ENCODE measurements at regions not wholly inside any gene's neighbourhood (a gene's known extent, or its start where the extent isn't known, plus 50 kb on each side); places are given as distances from the start of the nearest gene placed in this dataset.

DNA sequence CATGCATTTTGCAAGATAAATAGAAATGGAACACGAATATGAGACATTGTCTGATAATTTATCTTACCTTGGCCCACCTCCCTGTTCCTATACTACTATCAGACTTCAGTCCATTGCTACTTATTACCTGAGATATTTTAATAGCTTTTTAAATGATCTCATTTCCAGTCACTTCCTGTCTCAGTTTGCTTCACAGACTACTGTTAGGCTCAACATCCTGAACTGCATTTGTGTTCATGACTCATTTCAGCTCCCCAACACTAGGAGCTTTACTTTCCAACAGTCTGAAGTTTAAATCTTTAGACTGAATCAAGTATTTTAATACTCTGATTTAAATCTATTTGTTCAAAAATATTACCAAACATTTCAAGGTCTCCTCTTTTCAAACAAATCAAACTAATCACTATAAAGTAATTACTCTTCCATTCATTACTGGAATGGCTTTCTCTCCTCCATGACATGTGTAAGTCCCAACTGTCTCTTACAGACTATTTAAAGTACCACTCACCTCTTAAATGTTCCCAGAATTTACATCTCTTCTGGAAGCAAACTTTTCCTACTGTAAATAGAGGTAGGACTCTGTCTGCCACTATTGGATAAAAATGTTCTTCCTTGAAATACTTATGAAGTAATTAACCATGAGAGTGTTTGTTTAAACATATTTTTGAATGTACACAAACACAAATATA, 1277.6 kb downstream of the ZPLD1 start:
- DNase-seq = no peak
- Mint-ChIP-seq H3K9me3 (ENCODE audit: low read depth) (peaks cover 4% of the 10 kb centered on the region), H3K27ac (no peak overlapping the region), H3K4me3 (no peak overlapping the region), H3K4me1 (no peaks in the 10 kb centered on the region), H3K27me3 (no peaks in the 10 kb centered on the region), H3K36me3 (ENCODE audit: low read depth) (no peaks in the 10 kb centered on the region)
- intact Hi-C loops (cut with DNase I, micrococcal nuclease) = no loop called here
- ATAC-seq = no peak
- CTCF ChIA-PET = no interaction called here
- POLR2A ChIA-PET = no interaction called here

DNA sequence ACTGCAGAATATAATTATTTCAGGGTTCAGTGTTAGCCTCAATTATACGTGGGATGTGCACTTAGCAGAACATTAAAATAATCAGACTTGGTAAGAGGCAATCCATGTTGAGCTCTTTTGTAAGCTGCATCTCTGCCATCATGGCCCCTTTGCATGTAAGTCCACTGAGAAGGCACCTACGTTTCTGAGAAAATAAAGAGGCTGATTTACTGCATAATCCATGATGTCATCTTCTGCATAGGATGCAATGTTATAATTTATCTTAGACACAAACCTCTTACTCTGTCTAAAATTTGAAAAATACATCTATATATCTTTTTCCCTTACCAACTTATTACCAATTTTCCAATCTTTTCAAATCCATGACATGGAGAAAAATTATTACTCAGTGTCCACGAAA, 1294.7 kb downstream of the ZPLD1 start:
- H3K4me1 Mint-ChIP-seq = no peaks in the 10 kb centered on the region
- ChIA-PET CTCF (no interaction called here), POLR2A (no interaction called here)
- ATAC-seq = no peak
- H3K27me3 Mint-ChIP-seq = no peaks in the 10 kb centered on the region
- H3K36me3 Mint-ChIP-seq (ENCODE audit: low read depth) = no peaks in the 10 kb centered on the region
- intact Hi-C loops (cut with DNase I, micrococcal nuclease) = no loop called here
- peaks cover 2% of the 10 kb centered on the region for H3K9me3 Mint-ChIP-seq (ENCODE audit: low read depth)
- H3K4me3 Mint-ChIP-seq = no peak overlapping the region
- H3K27ac Mint-ChIP-seq = no peak overlapping the region
- no peak for DNase-seq

DNA sequence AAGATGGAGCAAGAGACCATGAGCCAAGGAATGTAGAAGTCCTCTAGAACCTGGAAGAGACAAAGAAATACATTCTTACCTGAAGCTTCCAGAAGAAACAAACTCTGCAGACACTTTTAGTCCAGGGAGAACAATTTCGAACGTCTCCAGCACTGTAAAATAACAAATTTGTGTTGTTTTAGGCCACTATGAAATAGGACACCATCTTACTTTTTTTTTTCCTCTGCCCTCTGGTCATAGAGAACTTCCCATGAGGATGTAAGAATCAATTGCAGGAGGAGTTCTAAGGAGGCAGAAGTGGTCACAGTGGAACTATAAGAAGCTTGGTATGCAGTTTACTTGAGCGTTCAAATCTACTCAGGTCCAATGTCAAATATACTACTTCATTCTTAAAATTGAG, 1295.9 kb downstream of the ZPLD1 start:
- intact Hi-C loops (cut with DNase I, micrococcal nuclease) = no loop called here

DNA sequence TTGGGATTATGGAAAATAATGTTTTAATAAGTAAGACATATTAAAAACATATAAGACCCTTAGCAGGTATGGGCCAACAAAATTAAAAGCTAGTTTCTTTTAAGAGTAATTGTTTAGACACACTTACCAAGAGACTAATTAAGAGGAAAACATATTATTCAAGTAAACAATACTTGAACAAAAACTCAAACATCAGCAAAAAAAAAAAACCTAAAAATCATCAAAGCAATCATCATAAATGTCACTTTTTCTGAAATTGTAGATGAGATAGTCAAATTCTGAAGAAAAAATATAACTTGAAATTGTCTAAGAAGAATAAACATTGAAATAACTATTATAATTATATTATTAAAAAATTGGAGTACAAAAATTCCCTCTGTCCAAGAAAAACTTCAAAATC, 1318.2 kb downstream of the ZPLD1 start:
- CTCF ChIA-PET = no interaction called here
- POLR2A ChIA-PET = no interaction called here
- Mint-ChIP-seq H3K27ac (no peak overlapping the region), H3K4me3 (no peak overlapping the region), H3K27me3 (no peaks in the 10 kb centered on the region), H3K36me3 (ENCODE audit: low read depth) (no peaks in the 10 kb centered on the region), H3K9me3 (ENCODE audit: low read depth) (no peaks in the 10 kb centered on the region), H3K4me1 (no peaks in the 10 kb centered on the region)
- intact Hi-C loops (cut with DNase I, micrococcal nuclease) = no loop called here
- ATAC-seq (no peak), DNase-seq (no peak)

More for the DNA sequence above, 1295.9 kb downstream of the ZPLD1 start:
- Mint-ChIP-seq H3K4me1 (no peaks in the 10 kb centered on the region), H3K4me3 (no peak overlapping the region), H3K27ac (no peak overlapping the region), H3K9me3 (ENCODE audit: low read depth) (no peaks in the 10 kb centered on the region), H3K36me3 (ENCODE audit: low read depth) (no peaks in the 10 kb centered on the region), H3K27me3 (no peaks in the 10 kb centered on the region)
- CTCF ChIA-PET = no interaction called here
- no peak for ATAC-seq
- no peak for DNase-seq
- POLR2A ChIA-PET = no interaction called here

DNA sequence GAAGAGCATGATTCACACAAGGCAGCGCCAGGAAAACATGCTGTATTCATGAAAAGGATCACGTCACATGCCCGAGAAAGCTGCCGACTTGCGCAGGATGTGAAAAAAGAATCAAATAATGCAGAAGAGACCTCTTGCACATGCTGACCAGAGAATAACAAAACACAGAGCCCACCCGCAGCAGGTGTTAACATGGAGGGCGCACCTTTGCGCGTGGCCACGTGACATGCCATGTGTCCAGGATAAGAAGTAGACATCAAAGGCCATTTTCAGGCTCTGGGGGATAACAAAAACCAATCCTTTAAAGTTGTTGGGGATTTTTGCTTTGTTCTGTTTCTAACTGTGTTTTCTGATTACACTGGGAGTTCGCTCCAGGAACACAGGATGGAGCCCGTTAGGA, 1332.8 kb downstream of the ZPLD1 start:
- DNase-seq (no peak), ATAC-seq (no peak)
- no peak overlapping the region for H3K4me3 Mint-ChIP-seq
- H3K27ac Mint-ChIP-seq = no peak overlapping the region
- CTCF ChIA-PET = no interaction called here
- intact Hi-C loops (cut with DNase I, micrococcal nuclease) = no loop called here
- POLR2A ChIA-PET = no interaction called here
- H3K36me3 Mint-ChIP-seq (ENCODE audit: low read depth) = no peaks in the 10 kb centered on the region
- peaks cover 5% of the 10 kb centered on the region for H3K9me3 Mint-ChIP-seq (ENCODE audit: low read depth)
- H3K4me1 Mint-ChIP-seq = no peaks in the 10 kb centered on the region
- no peaks in the 10 kb centered on the region for H3K27me3 Mint-ChIP-seq

DNA sequence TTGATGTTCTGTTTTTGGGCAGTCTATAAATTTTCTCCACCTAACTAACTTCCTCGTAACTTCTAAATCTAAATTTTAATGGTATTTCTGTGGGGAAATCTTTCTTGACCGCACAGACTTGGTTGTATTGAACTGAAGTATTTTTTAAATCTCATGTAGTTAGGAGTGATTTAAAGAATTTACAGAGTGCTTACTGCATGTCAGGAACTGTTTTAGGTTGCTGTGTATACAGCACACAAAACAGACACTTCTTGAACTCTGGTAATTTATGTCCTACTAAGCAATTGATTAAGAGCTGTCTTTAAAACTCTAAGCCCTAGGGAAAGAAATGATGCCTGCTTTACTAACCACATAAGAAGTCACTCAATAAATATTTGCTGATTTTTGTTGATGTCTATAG, 1350.2 kb downstream of the ZPLD1 start:
- H3K4me1 Mint-ChIP-seq = no peaks in the 10 kb centered on the region
- H3K27ac Mint-ChIP-seq = no peak overlapping the region
- ATAC-seq (no peak), DNase-seq (no peak)
- POLR2A ChIA-PET = no interaction called here
- no peaks in the 10 kb centered on the region for H3K27me3 Mint-ChIP-seq
- no peak overlapping the region for H3K4me3 Mint-ChIP-seq
- intact Hi-C loops (cut with DNase I, micrococcal nuclease) = no loop called here
- H3K9me3 Mint-ChIP-seq (ENCODE audit: low read depth) = no peaks in the 10 kb centered on the region
- H3K36me3 Mint-ChIP-seq (ENCODE audit: low read depth) = no peaks in the 10 kb centered on the region
- CTCF ChIA-PET = no interaction called here

DNA sequence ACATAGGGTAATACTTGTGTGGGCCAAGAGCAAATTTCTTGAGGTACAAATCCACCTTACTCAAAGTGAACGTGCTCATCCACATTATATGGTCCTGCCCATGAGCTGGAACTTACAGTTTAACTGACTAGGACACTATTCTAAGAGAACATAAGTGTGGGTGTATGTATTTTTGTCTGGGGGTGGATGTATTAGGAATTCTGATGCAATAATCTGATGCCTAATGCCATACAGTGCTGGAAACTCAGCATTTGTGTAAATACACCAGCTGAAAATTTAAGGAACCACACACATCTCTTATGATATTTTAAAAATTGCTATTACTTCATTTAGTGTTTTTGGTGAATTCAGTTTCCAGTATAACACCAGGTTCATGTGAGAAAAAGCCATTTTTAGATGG, 1350.7 kb downstream of the ZPLD1 start:
- CTCF ChIA-PET = no interaction called here
- no peaks in the 10 kb centered on the region for H3K36me3 Mint-ChIP-seq (ENCODE audit: low read depth)
- DNase-seq (no peak), ATAC-seq (no peak)
- no peaks in the 10 kb centered on the region for H3K27me3 Mint-ChIP-seq
- POLR2A ChIA-PET = no interaction called here
- no peak overlapping the region for H3K27ac Mint-ChIP-seq
- H3K9me3 Mint-ChIP-seq (ENCODE audit: low read depth) = no peaks in the 10 kb centered on the region
- no peaks in the 10 kb centered on the region for H3K4me1 Mint-ChIP-seq
- intact Hi-C loops (cut with DNase I, micrococcal nuclease) = no loop called here
- H3K4me3 Mint-ChIP-seq = no peak overlapping the region

DNA sequence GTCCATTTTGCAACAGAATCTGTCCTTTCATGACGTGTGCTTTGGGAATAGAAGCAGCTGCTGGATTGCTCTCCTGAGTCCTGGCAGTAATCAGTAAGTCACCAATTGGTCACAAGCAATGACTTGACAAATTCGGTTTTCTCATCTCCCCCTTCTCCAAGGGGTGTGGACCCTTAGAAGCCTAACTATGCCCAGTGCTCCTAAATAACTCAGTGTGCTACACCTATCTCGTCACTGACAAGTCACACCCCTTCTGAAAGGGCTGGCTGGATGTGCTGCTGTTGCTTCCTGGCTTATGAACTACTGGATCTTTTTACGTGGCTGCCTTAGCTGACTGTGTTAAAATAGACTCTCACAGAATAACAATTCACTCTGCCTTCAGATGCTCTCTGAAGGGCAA, 1351.5 kb downstream of the ZPLD1 start:
- Mint-ChIP-seq H3K9me3 (ENCODE audit: low read depth) (no peaks in the 10 kb centered on the region), H3K4me1 (no peaks in the 10 kb centered on the region), H3K4me3 (no peak overlapping the region), H3K36me3 (ENCODE audit: low read depth) (no peaks in the 10 kb centered on the region), H3K27me3 (no peaks in the 10 kb centered on the region), H3K27ac (no peak overlapping the region)
- ChIA-PET POLR2A (no interaction called here), CTCF (no interaction called here)
- DNase-seq (no peak), ATAC-seq (no peak)
- intact Hi-C loops (cut with DNase I, micrococcal nuclease) = no loop called here

DNA sequence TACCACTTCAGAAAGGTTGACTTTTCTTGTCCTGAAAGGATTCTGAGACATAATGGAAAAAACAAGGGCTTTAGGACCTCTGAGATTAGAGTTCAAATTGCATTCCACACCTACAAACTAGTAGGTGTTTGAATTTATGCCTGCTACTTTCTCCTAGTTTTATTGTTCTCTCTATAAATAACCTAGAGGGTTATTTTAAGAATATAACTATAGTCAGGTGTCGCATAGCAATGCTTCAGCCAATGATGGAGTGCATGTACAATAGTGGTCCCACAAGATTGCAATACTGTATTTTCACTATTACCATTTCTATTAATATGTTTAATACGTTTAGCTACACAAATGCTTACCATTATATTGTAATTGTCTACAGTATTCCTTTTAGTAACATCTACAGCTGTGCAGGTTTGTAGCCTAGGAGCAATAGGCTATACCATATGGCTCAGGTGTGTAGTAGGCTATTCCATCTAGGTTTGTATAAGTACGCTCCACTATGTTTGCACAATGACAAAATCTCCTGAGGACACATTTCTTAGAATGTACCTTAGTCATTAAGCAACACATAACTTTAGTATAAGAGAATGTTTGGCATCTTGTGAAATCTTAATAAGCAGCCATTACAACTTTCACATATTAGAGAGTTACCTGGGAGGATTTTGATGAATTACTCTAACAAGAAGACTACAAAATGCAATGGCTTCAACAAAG, 1352.5 kb downstream of the ZPLD1 start:
- H3K9me3 Mint-ChIP-seq (ENCODE audit: low read depth) = no peaks in the 10 kb centered on the region
- CTCF ChIA-PET = no interaction called here
- DNase-seq = no peak
- intact Hi-C loops (cut with DNase I, micrococcal nuclease) = no loop called here
- no peaks in the 10 kb centered on the region for H3K36me3 Mint-ChIP-seq (ENCODE audit: low read depth)
- no peak for ATAC-seq
- no peaks in the 10 kb centered on the region for H3K4me1 Mint-ChIP-seq
- no peaks in the 10 kb centered on the region for H3K27me3 Mint-ChIP-seq
- H3K4me3 Mint-ChIP-seq = no peak overlapping the region
- no peak overlapping the region for H3K27ac Mint-ChIP-seq
- POLR2A ChIA-PET = no interaction called here

DNA sequence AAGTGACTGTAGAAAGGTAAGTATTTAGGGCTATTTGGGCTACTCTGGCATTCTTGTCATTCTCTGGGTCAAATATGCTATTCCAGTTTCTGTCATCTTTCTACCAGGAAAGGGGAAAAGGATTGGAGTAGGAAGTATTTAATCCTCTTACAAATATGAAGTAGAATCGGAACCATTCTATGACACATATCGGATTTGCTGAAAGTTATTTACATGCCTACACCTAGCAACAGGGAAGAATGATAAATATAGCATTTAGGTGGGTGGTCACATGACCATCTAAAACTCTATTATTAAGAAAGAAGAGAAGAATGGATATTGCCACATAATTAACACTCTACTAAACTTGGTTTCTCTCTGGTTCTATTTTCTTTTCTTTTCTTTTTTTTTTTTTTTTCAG, 1353.1 kb downstream of the ZPLD1 start:
- Mint-ChIP-seq H3K36me3 (ENCODE audit: low read depth) (no peaks in the 10 kb centered on the region), H3K4me1 (no peaks in the 10 kb centered on the region), H3K27me3 (no peaks in the 10 kb centered on the region), H3K9me3 (ENCODE audit: low read depth) (no peaks in the 10 kb centered on the region), H3K27ac (no peak overlapping the region), H3K4me3 (no peak overlapping the region)
- ATAC-seq (no peak), DNase-seq (no peak)
- CTCF ChIA-PET = no interaction called here
- POLR2A ChIA-PET = no interaction called here
- intact Hi-C loops (cut with DNase I, micrococcal nuclease) = no loop called here

DNA sequence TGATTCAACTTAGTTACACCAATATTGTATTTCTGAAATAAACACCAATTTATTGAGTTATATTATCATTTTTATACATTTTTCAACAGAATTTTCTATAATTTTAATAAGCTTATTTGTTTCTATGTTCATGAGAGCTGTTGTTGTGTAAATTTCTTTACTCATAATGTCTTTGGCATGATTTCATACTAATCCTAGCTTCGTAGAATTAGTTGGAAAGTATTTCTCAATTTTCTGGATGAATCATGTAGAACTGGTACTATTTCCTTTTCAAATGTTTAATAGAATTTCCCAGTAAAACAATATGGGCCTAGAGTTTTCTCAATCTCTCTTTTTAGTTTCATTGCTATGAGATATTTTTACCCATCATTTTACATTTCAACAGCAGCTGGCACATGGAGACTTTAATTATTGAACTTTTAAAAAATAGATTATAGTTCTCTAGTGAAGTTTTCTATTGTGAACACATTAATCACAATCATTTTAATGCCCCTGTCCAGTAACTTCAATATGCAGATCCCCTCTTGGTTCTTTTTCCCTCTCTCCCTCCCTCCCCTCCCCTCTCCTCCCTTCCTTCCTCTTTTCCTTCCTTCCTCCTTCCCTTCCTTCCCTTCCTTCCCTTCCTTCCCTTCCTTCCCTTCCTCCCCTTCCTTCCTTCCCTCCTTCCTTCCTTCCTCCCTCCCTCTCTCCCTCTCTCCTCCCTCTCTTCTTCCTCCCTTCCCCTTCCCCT, 1357.1 kb downstream of the ZPLD1 start:
- POLR2A ChIA-PET = no interaction called here
- Mint-ChIP-seq H3K4me1 (no peaks in the 10 kb centered on the region), H3K27ac (no peak overlapping the region), H3K27me3 (no peaks in the 10 kb centered on the region), H3K4me3 (no peak overlapping the region), H3K36me3 (ENCODE audit: low read depth) (no peaks in the 10 kb centered on the region), H3K9me3 (ENCODE audit: low read depth) (no peaks in the 10 kb centered on the region)
- DNase-seq (no peak), ATAC-seq (no peak)
- CTCF ChIA-PET = interaction anchor here (0.6 kb wide), 1 partner anchor 109 kb away, joined by 4 read pairs; no protein-coding TSS in a partner anchor
- intact Hi-C loops (cut with DNase I, micrococcal nuclease) = no loop called here

DNA sequence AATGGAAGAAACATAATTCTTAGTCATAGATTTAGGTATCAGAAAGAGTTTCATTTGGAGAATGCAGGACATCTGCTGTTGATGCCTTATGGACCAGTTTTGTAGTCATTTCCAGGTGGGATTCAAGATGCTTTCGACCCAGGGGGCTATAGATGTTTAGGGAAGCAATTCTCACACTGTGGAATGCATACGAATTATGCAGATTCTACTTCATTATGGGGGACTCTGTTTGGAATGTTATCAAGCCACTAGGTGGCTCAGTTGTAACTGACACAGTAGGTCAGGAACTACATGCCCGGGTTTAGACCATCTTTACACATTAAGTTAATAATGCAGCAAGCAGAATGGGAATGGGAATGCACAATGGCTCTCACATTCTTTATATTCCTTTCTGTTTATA, 1359.8 kb downstream of the ZPLD1 start:
- ATAC-seq (no peak), DNase-seq (no peak)
- ChIA-PET POLR2A (no interaction called here), CTCF (interaction anchor here (1.0 kb wide), 1 partner anchor 1123 kb away, joined by 3 read pairs; no protein-coding TSS in a partner anchor)
- H3K27ac Mint-ChIP-seq = no peak overlapping the region
- H3K36me3 Mint-ChIP-seq (ENCODE audit: low read depth) = no peaks in the 10 kb centered on the region
- no peak overlapping the region for H3K4me3 Mint-ChIP-seq
- no peaks in the 10 kb centered on the region for H3K9me3 Mint-ChIP-seq (ENCODE audit: low read depth)
- no peaks in the 10 kb centered on the region for H3K27me3 Mint-ChIP-seq
- intact Hi-C loops (cut with DNase I, micrococcal nuclease) = no loop called here
- no peaks in the 10 kb centered on the region for H3K4me1 Mint-ChIP-seq
